GM21423 (cell line): ENCODE measurements at regions not wholly inside any gene's neighbourhood (a gene's known extent, or its start where the extent isn't known, plus 50 kb on each side); places are given as distances from the start of the nearest gene placed in this dataset.

Experiments used
- ATAC-seq: cut with Tn5 transposase; IDR thresholded peaks from one replicate; pipeline ENCODE4 v1.9.1; 2021; ENCODE audit warnings: mild to moderate bottlenecking, moderate library complexity; ENCODE audit not compliant: unreplicated experiment

DNA sequence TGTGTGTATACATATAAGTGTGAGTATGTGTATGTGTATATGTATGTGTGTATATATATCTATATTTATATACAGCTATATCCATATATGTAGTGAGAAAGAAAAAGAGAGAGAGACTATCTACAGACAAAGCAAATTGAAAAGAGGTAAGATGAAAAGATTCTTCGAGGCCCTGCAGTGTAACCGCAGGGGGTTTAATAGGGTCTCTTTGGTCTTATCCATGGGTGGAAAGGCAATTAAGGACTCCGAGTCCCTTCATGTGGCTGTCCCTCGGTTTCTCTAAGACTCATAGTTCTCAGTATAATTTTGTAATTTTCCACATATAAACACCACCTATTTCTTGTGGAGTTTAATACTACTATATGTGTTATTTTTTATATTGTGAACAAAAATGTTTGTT is 50.6 kb upstream of the JAZF1 start:
- no peak for ATAC-seq

DNA sequence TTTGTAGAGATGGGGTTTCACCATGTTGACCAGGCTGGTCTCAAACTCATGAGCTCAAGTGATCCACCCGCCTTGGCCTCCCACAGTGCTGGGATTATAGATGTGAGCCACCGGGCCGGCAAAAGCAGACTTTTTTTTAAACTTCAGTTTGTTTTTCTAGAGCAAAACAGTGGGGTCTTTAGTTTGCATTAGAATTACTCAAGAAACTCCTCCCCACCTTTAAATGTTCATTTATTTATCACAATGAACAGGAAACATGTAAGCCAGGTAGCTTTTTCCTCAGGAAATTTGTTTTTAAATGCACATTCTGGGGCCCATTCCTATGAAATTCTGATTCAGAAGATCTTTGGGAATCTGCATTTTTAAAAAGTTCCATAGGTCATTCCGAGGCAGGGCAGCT is 56.0 kb upstream of the JAZF1 start:
- no peak for ATAC-seq

DNA sequence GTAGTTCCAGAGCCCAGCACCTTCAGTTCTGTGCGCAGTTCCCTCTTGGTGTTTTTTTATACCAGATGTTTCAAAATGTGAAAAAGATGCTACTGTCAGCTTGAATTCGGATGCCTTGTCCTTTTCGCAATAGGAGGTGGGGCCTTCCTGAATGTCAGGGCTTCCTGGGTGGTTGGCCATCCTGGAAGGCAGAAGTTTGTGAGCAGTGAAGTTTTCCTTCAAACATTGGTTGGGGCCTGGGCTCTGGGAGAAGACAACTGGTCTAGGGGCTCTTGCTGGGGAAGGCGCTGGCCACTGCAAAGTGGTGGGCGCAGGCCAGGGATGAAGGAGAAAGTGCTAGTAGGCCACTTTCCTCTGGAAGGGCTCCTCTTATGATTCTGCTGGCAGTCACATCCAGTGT is 56.8 kb upstream of the JAZF1 start:
- ATAC-seq, result no peak

DNA sequence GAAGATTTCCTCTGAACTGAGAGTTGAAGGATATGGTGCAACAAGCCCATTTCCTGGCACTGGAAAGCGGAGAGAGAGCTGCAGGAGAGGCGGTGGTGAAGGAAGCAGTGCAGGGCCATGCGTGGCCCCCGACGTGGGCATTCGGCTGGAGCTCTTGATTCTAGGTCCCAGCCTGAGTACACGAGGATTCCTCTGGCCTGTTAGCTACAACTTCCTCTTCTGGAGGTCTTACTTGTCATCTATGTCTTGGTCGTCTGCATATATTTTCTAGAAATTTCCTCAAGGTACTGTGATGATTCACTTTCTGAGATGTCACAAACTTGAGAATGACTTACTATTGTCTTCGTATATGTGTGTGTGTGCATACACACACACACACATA is 59.2 kb upstream of the JAZF1 start:
- no peak for ATAC-seq

DNA sequence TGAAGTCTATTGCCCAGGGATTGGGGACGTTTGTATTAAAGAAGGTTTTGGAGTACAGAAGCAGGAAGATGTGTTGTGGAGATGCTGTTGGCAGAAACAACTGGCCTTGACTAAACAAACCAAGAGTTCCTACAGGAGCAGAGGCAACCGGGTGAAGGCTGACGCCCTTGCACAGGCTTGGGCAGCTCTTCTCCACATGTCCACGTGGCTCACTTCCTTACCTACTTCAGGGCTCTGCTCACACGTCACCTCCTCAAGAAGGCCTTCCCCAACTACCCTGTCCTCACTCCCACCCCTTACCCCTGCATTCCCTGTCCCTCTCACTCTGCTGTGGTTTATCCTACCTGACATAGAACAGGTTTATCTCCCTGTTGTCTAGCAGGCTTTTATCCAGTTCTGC is 59.9 kb upstream of the JAZF1 start:
- ATAC-seq, result no peak

DNA sequence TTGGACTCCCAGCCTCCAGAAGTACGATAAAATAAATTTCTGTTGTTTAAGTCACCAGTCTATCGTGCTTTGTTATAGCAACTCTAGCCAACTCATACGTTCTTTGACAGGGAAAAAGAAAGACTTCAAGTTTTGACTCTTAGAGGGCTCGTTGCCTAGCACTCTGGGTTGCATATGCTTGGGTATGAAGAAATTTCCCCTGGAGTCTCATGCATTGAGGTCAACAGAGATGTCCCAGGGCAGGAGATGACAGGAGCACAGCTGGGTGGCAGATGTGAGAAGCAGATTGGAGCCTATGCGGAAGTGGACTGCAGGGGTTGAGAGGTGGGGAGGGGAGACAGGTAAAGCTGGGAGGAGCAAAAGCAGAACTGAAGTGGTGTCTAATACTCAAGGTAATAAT is 63.3 kb upstream of the JAZF1 start:
- ATAC-seq, result no peak

DNA sequence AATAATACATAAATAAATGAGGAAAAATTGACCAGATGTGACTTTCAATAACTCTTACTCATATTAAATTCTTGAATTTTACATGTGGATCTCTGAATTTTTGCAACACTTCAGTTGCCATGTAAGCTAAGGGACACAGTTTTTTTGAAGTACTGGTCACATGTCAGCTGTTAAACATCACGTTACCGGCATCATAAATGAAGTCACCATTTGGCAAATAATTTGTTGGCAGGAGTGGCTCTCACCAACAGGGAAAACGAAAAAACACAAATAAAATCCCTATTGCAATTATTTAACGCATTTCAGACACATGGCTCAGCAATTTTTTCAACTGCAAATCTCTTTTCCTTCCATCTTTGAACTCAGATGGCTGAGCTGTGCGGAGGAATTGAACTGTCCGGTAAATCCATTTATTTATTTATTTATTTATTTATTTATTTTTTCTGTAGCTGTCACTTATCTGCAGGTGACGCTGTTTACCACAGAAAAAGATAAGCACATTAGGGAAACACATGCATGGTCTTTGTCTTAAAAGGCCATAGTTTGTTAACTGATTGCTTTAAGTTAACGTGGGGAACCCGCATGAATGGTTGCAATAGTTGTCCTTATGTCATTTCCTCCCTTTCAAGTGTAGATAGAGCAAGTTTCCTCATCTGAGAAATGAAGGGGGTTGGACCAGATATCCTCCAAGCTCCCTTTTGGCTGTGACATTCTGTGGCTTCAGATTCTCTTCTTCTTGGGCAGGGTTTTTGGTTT is 64.7 kb upstream of the JAZF1 start:
- ATAC-seq, result no peak

DNA sequence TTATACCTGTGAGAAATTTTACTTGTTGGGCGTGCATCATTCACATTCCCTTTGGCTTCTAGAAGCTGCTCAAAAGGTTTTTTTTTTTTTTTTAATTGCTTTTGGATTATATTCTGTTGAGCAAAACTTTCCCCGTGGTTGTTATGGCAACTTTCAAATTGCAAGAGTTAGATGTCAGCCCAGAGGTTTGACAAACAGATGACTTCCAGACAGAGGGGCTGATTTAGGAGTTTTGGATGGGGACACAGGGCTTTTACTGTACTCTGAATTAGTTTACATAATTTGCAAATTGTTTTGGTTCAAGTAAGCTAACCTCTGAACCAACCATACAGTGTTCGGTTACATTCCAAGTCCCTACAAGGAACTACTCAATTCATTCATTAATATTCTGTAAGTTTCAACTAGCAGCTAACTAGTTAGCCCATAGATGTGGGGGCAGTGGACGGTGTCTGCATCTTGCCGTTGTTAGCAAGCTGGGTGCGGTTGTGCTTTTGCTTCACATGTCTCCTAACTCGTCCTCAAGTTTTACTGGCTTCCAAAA is 66.4 kb upstream of the JAZF1 start:
- no peak for ATAC-seq

DNA sequence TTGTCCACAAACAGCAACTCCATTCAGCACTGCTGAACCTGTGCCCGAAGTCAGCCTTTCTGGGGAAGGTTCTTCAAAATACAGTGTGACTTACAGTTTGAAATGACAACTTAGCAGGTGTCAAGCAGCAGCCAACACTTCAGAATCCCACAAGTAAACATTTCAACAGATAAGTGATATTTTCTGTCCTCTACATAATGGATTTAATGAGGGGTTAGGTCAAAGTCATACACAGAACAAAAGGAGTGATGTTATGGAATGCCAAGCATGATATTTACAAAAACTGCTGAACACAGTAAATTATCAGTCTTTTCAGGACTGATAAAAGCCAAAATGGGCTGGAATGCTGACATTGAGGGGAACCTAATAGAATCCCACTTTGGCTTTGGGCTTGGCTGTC is 77.6 kb upstream of the JAZF1 start:
- ATAC-seq, result no peak

DNA sequence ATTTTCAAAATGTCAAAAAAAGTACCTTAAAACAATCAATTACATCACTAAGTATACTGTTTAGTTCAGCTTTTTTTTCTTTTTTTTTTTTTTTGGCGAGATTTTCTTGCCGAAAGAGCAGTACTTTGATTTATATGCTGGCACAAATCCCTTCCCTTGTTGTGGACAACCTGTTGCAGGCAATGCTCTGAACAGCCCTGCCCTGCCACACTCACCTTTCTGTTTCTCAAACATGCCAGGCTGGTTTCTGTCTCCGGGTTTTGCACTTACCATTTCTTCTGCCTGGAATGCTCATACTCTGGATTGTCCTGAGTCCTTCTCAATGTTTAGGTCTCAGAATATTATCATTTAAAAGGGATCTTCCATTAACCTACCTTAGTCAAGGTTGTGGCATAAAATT is 80.4 kb upstream of the JAZF1 start:
- ATAC-seq, result no peak

DNA sequence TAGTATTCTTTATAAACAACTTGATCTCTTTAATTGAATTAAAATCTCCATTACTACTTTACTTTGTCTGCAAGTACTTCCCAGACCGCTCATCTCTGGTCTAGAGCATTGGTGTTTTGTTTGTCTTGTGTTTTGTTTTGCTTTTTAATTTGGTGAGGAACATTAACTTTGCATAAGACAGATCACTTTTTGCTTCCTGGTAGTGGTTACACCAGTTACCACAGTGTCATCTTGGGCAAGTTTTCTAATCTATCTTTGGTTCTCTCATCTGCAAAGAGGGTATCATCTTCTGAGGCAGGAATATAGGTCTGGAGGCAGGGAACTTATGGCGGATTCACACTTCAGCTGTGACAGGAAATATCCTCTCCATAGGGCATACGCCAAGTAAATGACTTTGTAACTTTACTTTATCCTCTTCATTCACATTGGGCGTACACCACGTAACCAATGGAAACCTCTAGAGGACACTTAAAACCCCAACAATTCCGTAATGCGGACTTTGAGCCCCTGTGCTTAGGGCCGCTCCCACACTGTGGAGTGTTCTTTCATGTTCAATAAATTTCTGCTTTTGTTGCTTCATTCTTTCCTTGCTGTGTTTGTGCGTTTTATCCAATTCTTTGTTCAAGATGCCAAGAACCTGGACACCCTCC is 83.2 kb upstream of the JAZF1 start:
- no peak for ATAC-seq

DNA sequence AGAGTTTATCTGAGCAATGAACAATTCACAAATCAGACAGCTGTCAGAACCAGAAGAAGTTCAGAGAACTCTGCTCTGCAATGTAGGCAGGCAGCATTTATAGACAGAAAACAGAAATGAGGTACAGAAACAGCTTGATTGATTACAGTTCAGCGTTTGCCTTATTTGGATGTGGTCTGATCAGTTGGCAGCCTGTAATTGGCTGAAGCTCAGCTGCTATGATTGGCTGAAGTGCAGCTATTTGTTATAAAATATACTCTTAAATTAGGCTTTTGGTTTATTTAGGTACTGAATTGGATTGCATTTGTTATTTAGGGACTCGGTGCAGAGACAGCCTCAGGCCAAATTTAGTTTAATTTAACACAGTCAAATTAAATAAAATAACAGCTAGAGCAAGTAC is 85.8 kb upstream of the JAZF1 start:
- no peak for ATAC-seq

DNA sequence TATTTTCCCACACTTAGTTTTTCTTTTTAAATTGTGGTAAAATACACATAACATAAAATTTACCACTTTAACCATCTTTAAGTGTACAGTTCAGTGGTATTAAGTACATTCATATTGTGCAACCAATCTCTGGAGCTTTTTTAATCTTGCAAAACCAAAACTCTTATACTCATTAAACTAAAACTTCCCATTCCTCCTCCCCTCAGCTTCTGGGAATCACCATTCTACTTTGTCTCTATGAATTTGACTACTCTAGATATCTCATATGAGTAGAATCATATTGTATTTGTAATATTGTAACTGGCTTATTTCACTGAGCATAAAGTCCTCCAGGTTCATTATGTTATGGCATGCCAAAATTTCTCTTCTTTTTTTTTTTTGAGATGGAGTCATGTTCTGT is 86.4 kb upstream of the JAZF1 start:
- ATAC-seq, result no peak

DNA sequence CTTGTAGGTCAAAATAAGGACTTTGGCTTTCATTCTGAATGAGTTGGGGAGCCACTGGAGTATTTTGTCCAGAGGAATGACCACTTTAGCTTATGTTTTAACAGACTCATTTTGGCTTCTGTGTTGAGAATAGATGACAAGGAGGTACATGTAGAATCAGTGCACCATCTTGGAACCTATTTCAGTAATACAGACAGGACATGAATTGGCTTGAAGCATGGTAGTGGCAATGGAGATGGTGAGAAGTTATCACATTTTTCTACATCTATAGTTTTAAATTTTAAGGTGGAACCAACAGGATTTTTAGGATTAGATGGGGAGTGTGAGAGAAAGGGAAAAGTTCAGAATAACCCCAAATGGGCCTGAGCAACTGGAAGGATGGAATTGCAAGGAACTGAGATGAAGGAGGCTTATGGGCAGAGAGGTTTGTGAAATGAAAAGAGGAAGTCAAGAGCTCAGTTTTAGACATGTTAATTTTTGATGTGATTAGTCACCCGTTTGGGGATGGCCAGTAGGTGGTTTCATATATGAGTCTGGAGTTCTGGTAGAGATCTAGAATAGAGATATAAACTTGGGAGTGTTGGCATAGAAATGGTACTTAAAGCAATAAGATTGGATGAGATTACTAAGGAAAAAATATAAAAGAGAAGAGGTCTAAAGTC is 89.2 kb upstream of the JAZF1 start:
- no peak for ATAC-seq

DNA sequence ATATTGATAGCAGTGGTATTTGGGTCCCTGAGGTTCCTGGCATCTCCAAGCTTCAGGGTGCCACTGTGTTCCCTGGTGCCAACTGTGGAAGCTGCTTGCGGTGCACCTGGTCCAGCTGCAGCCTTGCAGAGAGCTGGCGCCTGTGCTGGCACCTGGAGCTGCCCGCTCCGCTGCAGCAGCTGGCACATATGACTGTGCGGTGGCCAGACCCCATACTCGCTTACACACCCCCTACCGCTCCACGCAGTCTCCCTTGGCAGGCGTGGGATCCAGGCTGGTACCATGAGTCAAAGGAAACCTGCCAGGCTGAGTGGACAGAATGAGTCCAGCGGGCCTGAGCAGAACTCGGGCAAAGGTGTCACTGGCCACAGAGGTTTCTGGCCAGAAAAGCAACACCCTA is 89.9 kb upstream of the JAZF1 start:
- ATAC-seq, result no peak

DNA sequence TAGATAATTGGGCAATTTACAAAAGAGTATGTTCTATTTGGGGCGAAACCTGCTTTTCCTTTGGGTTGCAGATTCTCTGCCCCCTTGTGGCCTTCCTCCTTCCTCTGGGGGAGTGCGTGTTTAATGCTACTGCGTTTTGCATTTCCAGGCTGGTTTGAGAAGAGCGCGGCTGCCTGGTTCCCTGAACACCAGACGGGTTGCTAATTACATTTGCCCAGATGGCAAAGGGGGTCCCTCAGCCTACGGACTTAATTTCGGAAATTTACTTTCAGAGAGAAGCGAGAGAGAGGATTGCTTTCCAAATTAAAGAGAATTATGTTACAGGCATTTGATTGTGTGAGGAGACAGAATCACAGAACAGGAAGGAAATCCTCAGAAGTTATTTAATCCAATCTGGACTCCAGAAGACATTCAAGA is 91.9 kb upstream of the JAZF1 start:
- no peak for ATAC-seq

DNA sequence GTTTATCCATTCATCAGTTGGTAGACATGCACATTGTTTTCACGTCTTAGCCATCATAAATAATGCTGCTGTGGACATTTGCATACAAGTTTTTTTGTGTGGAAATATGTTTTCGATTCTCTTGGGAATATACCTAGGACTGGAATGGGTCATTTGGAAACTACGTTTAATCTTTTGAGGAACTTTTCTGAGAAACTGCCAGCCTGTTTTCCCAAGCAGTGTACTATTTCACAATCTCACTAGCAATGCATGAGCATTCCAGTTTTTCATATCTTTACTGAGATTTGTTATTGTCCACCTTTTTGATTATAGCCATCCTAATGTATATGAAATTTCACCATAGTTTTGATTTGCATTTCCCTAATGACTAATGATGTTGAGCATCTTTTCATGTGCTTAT is 95.7 kb upstream of the JAZF1 start:
- no peak for ATAC-seq

DNA sequence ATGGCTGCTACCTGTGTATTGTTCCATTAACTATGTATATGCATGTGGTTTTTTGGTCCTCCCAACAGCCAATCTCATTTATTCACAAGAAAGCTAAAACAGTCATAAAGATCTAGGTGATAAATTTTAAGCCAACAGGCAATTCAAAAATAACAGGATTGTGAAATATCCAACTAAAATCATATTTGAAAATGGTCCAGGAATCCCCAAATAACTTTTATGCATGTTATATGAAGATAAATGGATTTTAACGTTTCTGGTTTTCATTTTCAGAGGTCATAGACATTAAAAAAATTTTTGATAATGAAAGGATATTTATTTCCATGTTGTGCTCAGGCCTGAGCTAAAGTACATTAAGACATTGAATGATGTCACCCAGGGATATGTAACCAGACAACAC is 96.8 kb upstream of the JAZF1 start:
- no peak for ATAC-seq

DNA sequence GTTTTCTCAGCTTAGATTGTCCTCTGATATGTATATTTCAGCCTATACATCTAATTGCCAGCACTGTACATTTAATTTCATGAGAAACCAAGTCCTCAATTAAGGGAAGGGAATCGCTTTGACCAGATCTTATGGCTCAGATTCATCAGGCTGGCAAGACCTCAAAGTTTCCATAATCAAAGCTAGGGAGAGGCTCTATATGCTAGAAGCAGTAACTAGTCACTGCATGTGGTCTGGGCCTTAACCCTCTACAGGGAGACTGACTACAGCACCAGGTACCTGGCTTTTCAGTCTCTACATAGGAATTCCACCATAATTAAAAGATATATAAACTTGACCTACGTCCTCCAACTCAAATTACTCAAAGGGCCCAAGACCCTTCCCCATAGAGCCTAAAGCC is 97.4 kb upstream of the JAZF1 start:
- ATAC-seq, result no peak

DNA sequence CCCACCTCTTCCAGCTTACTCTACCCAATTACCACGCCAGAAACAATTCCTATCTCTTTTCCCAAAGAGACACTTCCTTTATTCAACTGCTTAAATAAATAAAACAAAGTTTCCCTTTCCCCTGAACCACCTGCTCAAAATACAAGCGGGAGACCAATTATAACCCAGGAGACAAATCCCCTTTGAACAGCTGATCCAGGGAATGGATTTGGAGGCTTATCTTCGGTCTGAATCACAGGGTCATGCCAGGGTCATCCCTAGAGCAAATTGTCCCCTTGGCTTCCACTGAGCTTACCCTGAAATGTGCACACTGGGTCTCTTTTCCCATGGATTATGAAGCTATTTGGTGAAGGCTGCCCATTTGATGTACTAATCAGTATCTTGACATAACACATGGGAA is 99.9 kb upstream of the JAZF1 start:
- ATAC-seq, result no peak

DNA sequence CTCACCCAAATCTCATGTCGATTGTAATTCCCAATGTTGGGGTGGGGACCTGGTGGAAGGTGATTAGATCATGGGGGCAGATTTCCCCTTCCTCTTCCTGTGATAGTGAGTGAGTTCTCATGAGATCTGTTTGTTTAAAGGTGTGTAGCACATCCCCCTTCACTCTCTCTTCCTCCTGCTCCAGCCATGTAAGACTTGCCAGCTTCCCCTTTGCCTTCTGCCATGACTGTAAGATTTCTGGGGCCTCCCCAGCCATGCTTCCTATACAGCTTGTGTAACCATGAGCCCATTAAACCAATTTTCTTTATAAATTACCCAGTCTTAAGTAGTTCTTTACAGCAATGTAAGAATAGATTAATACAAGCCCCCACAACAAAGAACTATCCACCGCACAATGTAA is 109.9 kb upstream of the JAZF1 start:
- ATAC-seq, result no peak

DNA sequence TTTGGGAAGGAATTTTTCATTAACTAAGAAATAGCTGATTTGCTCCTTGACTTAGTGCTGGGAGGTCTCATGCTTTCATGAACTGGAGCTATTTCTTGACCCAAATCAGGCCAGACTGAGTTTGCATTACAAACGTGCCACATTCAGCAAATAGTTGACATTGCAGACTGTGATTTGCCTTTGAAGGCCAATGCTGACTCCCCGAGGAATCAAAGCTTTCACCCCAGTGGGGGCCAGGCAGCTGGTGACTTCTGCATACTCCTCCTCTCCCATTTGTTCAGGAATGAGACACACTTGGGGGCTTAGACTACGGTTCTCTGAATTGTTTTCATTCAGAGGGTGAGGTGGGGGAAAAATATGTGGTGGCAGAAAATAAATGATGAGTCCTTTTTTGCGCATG is 111.0 kb upstream of the JAZF1 start:
- ATAC-seq, result no peak
